ENCODE measurements at regions not wholly inside any gene's neighbourhood (a gene's known extent, or its start where the extent isn't known, plus 50 kb on each side); places are given as distances from the start of the nearest gene placed in this dataset.

GRCh38 chr14:42070031-42070430 is 463.4 kb downstream of the LRFN5 start:
- H3K36me3 Mint-ChIP-seq (ENCODE audit: low read depth), result no peaks in the 10 kb centered on the region

DNA sequence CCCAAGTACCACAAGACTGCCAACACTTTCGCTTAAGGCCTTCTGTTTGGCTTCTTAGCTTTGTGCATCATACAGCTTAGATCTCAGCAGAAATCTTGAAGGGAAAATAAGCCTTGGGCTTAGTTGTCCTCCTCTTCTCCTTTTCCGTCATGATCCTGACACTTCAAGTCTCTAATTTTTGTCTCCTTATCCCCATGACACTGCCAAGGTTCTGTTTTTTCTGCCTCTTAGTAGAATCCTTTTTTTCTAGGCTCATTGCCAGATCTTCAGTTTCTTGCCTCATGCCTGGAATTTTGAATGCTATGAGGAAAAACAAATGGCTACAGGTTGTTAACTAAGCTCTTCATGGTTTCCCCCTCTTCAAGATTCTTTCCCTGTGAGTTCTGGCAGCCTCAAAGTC is 450.4 kb downstream of the LRFN5 start:
- H3K27me3 Mint-ChIP-seq (ENCODE audit: insufficient read depth), result no peaks in the 10 kb centered on the region; the same call in 1 of the 2 replicates
- H3K9me3 Mint-ChIP-seq, result peaks cover 35% of the 10 kb centered on the region
- DNase-seq, result no peak
- H3K27ac Mint-ChIP-seq, result no peak overlapping the region
- no peak overlapping the region for H3K4me3 Mint-ChIP-seq
- TF ChIP-seq, protein P1, sequence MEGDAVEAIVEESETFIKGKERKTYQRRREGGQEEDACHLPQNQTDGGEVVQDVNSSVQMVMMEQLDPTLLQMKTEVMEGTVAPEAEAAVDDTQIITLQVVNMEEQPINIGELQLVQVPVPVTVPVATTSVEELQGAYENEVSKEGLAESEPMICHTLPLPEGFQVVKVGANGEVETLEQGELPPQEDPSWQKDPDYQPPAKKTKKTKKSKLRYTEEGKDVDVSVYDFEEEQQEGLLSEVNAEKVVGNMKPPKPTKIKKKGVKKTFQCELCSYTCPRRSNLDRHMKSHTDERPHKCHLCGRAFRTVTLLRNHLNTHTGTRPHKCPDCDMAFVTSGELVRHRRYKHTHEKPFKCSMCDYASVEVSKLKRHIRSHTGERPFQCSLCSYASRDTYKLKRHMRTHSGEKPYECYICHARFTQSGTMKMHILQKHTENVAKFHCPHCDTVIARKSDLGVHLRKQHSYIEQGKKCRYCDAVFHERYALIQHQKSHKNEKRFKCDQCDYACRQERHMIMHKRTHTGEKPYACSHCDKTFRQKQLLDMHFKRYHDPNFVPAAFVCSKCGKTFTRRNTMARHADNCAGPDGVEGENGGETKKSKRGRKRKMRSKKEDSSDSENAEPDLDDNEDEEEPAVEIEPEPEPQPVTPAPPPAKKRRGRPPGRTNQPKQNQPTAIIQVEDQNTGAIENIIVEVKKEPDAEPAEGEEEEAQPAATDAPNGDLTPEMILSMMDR (IDR thresholded peaks at IDR 0.05), result no peak
- H3K36me3 Mint-ChIP-seq (ENCODE audit: low read depth), result no peaks in the 10 kb centered on the region
- H3K4me1 Mint-ChIP-seq (ENCODE audit: low read depth), result no peaks in the 10 kb centered on the region

More at GRCh38 chr14:42070031-42070430, 463.4 kb downstream of the LRFN5 start:
- no peak overlapping the region for H3K4me3 Mint-ChIP-seq
- no peaks in the 10 kb centered on the region for H3K4me1 Mint-ChIP-seq (ENCODE audit: low read depth)
- H3K27me3 Mint-ChIP-seq (ENCODE audit: insufficient read depth), result no peaks in the 10 kb centered on the region
- peaks cover 25% of the 10 kb centered on the region for H3K9me3 Mint-ChIP-seq
- TF ChIP-seq, protein P1 (IDR thresholded peaks at IDR 0.05), result no peak
- no peak overlapping the region for H3K27ac Mint-ChIP-seq
- no peak for DNase-seq

- H3K36me3 Mint-ChIP-seq (ENCODE audit: low read depth), result no peaks in the 10 kb centered on the region
- TF ChIP-seq, protein P1 (IDR thresholded peaks at IDR 0.05), result no peak
- H3K27ac Mint-ChIP-seq, result no peak overlapping the region
- DNase-seq, result no peak
- H3K9me3 Mint-ChIP-seq, result peaks cover 13% of the 10 kb centered on the region
- no peaks in the 10 kb centered on the region for H3K4me1 Mint-ChIP-seq (ENCODE audit: low read depth)
- no peak overlapping the region for H3K4me3 Mint-ChIP-seq
- no peaks in the 10 kb centered on the region for H3K27me3 Mint-ChIP-seq (ENCODE audit: insufficient read depth)
These were observed 440.9 kb downstream of the LRFN5 start for GRCh38 chr14:42047421-42048055.

DNA sequence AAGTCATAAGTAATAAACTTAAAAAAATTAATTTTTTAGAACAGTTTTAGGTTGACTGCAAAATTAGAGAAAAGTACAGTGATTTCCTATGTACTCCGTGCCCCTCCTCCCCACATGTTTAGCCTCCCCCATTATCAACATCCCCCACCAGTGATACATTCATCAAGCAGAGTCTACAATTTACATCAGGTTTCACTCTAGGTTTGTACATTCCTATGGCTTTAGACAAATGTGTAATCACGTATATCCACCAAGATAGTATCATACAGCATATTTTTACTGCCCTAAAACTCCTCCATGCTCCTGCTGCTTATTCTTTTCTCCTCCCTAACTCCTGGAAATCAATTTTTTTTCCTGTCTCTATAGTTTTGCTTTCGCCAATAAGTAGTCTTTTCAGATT is 438.7 kb downstream of the LRFN5 start:
- Mint-ChIP-seq H3K27ac (no peak overlapping the region), H3K4me3 (no peak overlapping the region), H3K27me3 (ENCODE audit: insufficient read depth) (no peaks in the 10 kb centered on the region), H3K9me3 (peaks cover 18% of the 10 kb centered on the region), H3K36me3 (ENCODE audit: low read depth) (no peaks in the 10 kb centered on the region), H3K4me1 (ENCODE audit: low read depth) (no peaks in the 10 kb centered on the region)
- TF ChIP-seq, protein P1 (IDR thresholded peaks at IDR 0.05), result no peak
- no peak for DNase-seq

DNA sequence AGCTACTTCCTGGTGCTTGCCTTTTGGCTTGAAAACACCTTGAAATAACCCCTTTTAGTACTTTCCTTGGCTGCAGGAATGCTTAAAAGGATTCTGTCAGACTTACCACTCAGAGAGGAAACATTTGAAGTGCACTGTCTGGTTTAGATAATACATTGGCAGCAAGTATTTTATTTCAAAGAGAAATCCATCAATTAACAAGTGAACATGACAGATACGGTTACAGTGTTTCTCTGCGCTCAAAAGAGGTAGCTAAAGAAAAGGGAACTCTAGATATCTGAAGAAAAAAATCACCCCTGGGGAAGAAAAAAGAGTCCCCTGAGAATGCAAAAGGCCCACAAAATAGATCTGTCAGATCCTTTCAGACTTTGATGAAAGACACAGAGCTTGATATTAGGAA is 421.9 kb downstream of the LRFN5 start:
- no peaks in the 10 kb centered on the region for H3K27me3 Mint-ChIP-seq (ENCODE audit: insufficient read depth)
- TF ChIP-seq, protein P1 (IDR thresholded peaks at IDR 0.05), result no peak
- no peak overlapping the region for H3K27ac Mint-ChIP-seq
- H3K9me3 Mint-ChIP-seq, result peaks cover 31% of the 10 kb centered on the region
- H3K4me1 Mint-ChIP-seq (ENCODE audit: low read depth), result no peaks in the 10 kb centered on the region
- no peak overlapping the region for H3K4me3 Mint-ChIP-seq
- no peak for DNase-seq
- no peaks in the 10 kb centered on the region for H3K36me3 Mint-ChIP-seq (ENCODE audit: low read depth)

Measured in HFFc6 (cell line).